AG04449 (cell line): ENCODE measurements at regions not wholly inside any gene's neighbourhood (a gene's known extent, or its start where the extent isn't known, plus 50 kb on each side); places are given as distances from the start of the nearest gene placed in this dataset.
"Not testable (repeated sequence)": the region's sequence is repeated elsewhere in the genome, so short reads cannot be mapped to it uniquely, and the experiment has no call there.

Experiments
- CTCF ChIA-PET: fragments of 350-600 bp; formaldehyde crosslinking; extraction: SDS; loops from one replicate; lab custom pipeline; 2021; ENCODE audit warnings: antibody characterized with exemption; lab: Yijun Ruan, JAX
- POLR2A ChIA-PET: fragments of 400-600, 350-600 bp; formaldehyde crosslinking; extraction: SDS; loops from one replicate; lab custom pipeline; 2020; ENCODE audit warnings: antibody characterized with exemption, inconsistent platforms; lab: Yijun Ruan, JAX
- DNase-seq: peaks from one replicate; pipeline ENCODE4 v3.0.0-alpha.2; 2010; ENCODE audit warnings: low read depth, low spot score
- H3K4me3 ChIP-seq: 2 replicates; pipeline ENCODE4 v1.5.1; 2011; ENCODE audit warnings: low read depth, mild to moderate bottlenecking, control low read depth, low read length
- CTCF ChIP-seq: IDR thresholded peaks from one replicate; pipeline ENCODE4 v1.5.1; 2011; ENCODE audit warnings: mild to moderate bottlenecking, moderate library complexity, low read length, control low read depth, inconsistent platforms; ENCODE audit not compliant: insufficient read depth; ENCODE audit errors: missing control alignments

GRCh38 chr21:23936991-23937390 lies 1670.3 kb downstream of the MRPL39 start:
- TF ChIP-seq CTCF: no peak
- no peak for DNase-seq
- CTCF ChIA-PET: interaction anchor here (1.0 to 1.5 kb wide), 3 partner anchors 13 to 574 kb away, joined by 3 to 11 read pairs (median 4); no protein-coding TSS in a partner anchor
- no peak overlapping the region for H3K4me3 ChIP-seq
- POLR2A ChIA-PET: no interaction called here

- POLR2A ChIA-PET: no interaction called here
- TF ChIP-seq CTCF: peak; percentile 62
- DNase-seq: peak; percentile 5
- no peak overlapping the region for H3K4me3 ChIP-seq
- CTCF ChIA-PET: interaction anchor here (0.7 to 1.5 kb wide), 14 partner anchors 8 to 583 kb away, joined by 3 to 11 read pairs (median 4); no protein-coding TSS in a partner anchor
These were observed 1671.1 kb downstream of the MRPL39 start for GRCh38 chr21:23936224-23936623.

- ChIA-PET POLR2A (no interaction called here), CTCF (interaction anchor here (0.8 kb wide), 1 partner anchor 9 kb away, joined by 3 read pairs; no protein-coding TSS in a partner anchor)
- H3K4me3 ChIP-seq: no peak overlapping the region
- TF ChIP-seq CTCF: no peak
- no peak for DNase-seq
These were observed 1676.7 kb downstream of the MRPL39 start for GRCh38 chr21:23930565-23930964.

- DNase-seq, H3K4me3 ChIP-seq, POLR2A ChIA-PET, CTCF ChIA-PET: not testable (repeated sequence)
These were observed 1680.9 kb downstream of the MRPL39 start for GRCh38 chr21:23926430-23926829.

- DNase-seq: no peak
- no peak overlapping the region for H3K4me3 ChIP-seq
- POLR2A ChIA-PET: no interaction called here
- no peak for TF ChIP-seq CTCF
- CTCF ChIA-PET: no interaction called here
These were observed 1685.4 kb downstream of the MRPL39 start for GRCh38 chr21:23921670-23922418.

- POLR2A ChIA-PET: no interaction called here
- CTCF ChIA-PET: no interaction called here
- no peak for TF ChIP-seq CTCF
- no peak for DNase-seq
- H3K4me3 ChIP-seq: no peak overlapping the region
These were observed 1706.6 kb downstream of the MRPL39 start for GRCh38 chr21:23900727-23901126.
